ENCODE measurements at regions not wholly inside any gene's neighbourhood (a gene's known extent, or its start where the extent isn't known, plus 50 kb on each side); places are given as distances from the start of the nearest gene placed in this dataset.

DNA sequence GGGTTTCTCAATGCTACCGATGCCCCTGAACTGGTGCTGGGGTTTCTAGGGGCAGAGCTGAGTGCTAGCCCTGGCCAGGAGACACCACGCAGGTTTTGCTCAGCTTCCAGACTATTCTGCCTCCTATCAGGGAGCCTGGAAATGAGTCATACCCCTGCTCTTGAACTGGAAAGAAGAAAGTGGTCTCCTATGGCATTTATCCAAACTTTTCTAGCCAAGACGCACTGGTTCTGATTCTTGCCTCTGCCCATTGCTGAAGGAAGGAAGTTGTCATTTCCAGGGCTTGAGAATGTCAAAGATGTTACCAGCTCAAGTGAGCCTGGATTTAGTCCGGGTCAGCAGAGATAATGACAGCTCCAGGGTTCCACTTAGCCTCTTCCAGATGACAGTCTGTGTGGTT, 561.9 kb downstream of the CDK5RAP2 start:
- H3K9me3 ChIP-seq, result no peaks in the 10 kb centered on the region
- TF ChIP-seq, protein P1, sequence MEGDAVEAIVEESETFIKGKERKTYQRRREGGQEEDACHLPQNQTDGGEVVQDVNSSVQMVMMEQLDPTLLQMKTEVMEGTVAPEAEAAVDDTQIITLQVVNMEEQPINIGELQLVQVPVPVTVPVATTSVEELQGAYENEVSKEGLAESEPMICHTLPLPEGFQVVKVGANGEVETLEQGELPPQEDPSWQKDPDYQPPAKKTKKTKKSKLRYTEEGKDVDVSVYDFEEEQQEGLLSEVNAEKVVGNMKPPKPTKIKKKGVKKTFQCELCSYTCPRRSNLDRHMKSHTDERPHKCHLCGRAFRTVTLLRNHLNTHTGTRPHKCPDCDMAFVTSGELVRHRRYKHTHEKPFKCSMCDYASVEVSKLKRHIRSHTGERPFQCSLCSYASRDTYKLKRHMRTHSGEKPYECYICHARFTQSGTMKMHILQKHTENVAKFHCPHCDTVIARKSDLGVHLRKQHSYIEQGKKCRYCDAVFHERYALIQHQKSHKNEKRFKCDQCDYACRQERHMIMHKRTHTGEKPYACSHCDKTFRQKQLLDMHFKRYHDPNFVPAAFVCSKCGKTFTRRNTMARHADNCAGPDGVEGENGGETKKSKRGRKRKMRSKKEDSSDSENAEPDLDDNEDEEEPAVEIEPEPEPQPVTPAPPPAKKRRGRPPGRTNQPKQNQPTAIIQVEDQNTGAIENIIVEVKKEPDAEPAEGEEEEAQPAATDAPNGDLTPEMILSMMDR (IDR thresholded peaks at IDR 0.05), result no peak
- H3K27ac ChIP-seq, result no peak overlapping the region
- H3K4me1 ChIP-seq, result no peaks in the 10 kb centered on the region
- no peak overlapping the region for H3K4me3 ChIP-seq
- no peaks in the 10 kb centered on the region for H3K36me3 ChIP-seq
- ATAC-seq (no peak), DNase-seq (no peak)
- intact Hi-C loops (cut with DNase I), result no loop called here
- no peaks in the 10 kb centered on the region for H3K27me3 ChIP-seq

DNA sequence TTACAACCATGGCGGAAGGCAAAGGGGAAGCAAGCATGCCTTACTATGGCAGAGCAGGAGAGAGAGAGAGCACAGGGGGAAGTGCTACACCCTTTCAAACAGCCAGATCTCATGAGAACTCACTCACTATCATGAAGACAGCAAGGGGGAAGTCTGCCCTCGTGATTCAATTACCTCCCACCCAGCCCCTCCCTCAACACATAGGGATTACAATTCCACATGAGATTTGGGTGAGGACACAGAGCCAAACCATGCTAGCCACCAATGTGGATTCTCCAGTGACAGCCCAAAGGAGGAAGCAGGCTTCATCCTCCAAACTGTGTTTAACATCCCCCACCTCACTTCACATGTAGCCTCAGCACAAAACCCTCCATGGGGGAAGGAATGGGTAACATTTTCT, 563.7 kb downstream of the CDK5RAP2 start:
- DNase-seq, result no peak

DNA sequence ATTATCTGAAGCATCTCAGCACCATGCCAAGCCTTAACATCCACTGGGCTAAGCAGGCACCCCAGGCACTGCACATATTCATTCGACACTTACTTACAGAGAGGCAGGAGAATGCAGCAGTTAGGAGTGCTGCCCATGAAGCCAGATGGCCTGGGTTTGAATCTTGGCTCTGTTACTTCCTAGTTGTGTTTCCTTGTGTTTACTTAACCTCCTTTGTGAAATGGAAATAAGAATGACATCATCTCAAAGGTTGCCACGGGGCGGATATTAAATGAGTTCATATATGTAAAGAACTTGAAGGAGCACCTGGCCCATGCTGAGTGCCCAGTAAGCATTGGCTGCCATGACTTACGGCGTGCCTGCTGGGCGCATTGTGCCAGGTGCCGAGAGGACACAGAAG, 565.2 kb downstream of the CDK5RAP2 start:
- no peaks in the 10 kb centered on the region for H3K9me3 ChIP-seq
- no peak overlapping the region for H3K4me3 ChIP-seq
- H3K36me3 ChIP-seq, result no peaks in the 10 kb centered on the region
- ATAC-seq, result no peak
- H3K27ac ChIP-seq, result no peak overlapping the region
- intact Hi-C loops (cut with DNase I), result no loop called here
- DNase-seq, result no peak
- H3K4me1 ChIP-seq, result no peaks in the 10 kb centered on the region
- no peaks in the 10 kb centered on the region for H3K27me3 ChIP-seq
- TF ChIP-seq, protein P1 (IDR thresholded peaks at IDR 0.05), result no peak

More for the DNA sequence above, 563.7 kb downstream of the CDK5RAP2 start:
- no peaks in the 10 kb centered on the region for H3K36me3 ChIP-seq
- intact Hi-C loops (cut with DNase I), result no loop called here
- H3K9me3 ChIP-seq, result no peaks in the 10 kb centered on the region
- TF ChIP-seq, protein P1 (IDR thresholded peaks at IDR 0.05), result no peak
- no peak overlapping the region for H3K27ac ChIP-seq
- H3K4me3 ChIP-seq, result no peak overlapping the region
- H3K4me1 ChIP-seq, result no peaks in the 10 kb centered on the region
- ATAC-seq, result no peak
- no peaks in the 10 kb centered on the region for H3K27me3 ChIP-seq

DNA sequence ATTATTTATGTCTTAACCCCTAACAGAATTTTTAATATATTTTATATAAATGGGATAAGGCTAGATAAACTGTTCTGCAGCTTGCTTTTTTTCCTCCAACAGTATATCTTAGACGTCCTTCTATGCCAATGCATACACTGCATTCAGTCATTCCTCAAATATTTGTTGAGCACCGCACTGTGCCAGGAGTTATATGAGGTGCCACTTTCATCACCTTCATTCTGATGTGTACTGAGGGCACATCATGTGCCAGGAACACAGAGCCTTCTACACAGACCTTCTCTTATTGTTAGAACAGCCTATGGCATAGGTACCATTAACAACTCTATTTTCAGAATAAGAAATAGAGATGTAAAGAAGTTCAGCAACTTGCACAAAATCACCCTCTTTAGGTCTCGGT, 570.1 kb downstream of the CDK5RAP2 start:
- no peaks in the 10 kb centered on the region for H3K9me3 ChIP-seq
- DNase-seq (no peak), ATAC-seq (no peak)
- H3K4me3 ChIP-seq, result no peak overlapping the region
- H3K27me3 ChIP-seq, result no peaks in the 10 kb centered on the region
- no peaks in the 10 kb centered on the region for H3K36me3 ChIP-seq
- intact Hi-C loops (cut with DNase I), result no loop called here
- no peaks in the 10 kb centered on the region for H3K4me1 ChIP-seq
- no peak overlapping the region for H3K27ac ChIP-seq
- TF ChIP-seq, protein P1 (IDR thresholded peaks at IDR 0.05), result no peak

DNA sequence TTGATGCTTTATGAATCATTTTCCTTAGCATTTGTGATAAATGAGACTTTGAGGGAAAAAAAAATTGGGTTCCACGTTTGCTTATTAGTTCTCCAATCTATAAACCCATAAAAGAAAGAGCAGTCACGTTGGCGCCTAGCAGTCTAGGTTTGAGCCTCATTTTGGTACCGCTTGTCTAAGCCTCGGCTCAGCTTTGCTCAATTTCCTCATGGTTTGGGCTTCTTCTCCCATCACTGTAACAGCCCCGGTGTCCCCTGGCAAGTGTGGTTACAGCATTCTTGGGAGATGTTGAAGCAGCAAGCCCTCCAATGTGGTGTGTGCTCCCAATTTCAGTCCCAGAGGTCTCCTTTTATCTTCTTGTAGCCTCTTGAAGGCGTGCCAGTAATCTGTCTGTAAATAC, 578.4 kb downstream of the CDK5RAP2 start:
- TF ChIP-seq, protein P1 (IDR thresholded peaks at IDR 0.05), result no peak
- no peaks in the 10 kb centered on the region for H3K9me3 ChIP-seq
- H3K4me1 ChIP-seq, result no peaks in the 10 kb centered on the region
- ATAC-seq, result no peak
- DNase-seq, result no peak
- no peak overlapping the region for H3K4me3 ChIP-seq
- H3K36me3 ChIP-seq, result no peaks in the 10 kb centered on the region
- intact Hi-C loops (cut with DNase I), result no loop called here
- H3K27ac ChIP-seq, result no peak overlapping the region
- no peaks in the 10 kb centered on the region for H3K27me3 ChIP-seq

DNA sequence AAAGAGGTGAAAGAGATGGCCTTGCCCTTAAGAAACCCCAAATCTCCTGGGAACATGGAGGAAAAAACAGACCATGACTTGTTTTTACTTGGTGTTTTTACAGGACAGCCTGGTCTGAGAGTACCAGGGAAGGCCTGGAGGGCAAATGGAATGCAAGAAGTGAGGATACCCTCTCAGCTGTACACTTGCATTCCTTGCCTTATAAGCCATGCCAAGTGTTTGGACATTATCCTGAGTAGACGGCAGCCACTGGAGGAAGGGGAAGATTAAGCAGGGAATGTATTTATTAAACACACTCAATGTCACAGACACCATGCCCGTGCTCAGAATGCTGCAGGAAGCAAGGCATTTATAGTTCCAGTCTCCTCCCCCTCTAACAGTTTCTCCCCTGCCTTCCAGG, 581.4 kb downstream of the CDK5RAP2 start:
- DNase-seq, result no peak
- intact Hi-C loops (cut with DNase I), result no loop called here
- TF ChIP-seq, protein P1 (IDR thresholded peaks at IDR 0.05), result no peak

More for the DNA sequence above, 581.4 kb downstream of the CDK5RAP2 start:
- Histone ChIP-seq H3K27ac (no peak overlapping the region), H3K4me3 (no peak overlapping the region), H3K27me3 (no peaks in the 10 kb centered on the region), H3K36me3 (no peaks in the 10 kb centered on the region), H3K9me3 (no peaks in the 10 kb centered on the region), H3K4me1 (no peaks in the 10 kb centered on the region)
- ATAC-seq, result peak; percentile 76
